Spleen (tissue), 7 donors: ENCODE measurements at regions not wholly inside any gene's neighbourhood (a gene's known extent, or its start where the extent isn't known, plus 50 kb on each side); places are given as distances from the start of the nearest gene placed in this dataset.

ENCODE experiments used
- CTCF ChIP-seq, 11 experiments: fragments of 200-600 bp in 7 of 11; fragments of 450-650 bp in 4 of 11; sonication (generic) in 4 of 11; IDR thresholded peaks in 8 of 11; conservative IDR thresholded peaks in 3 of 11; 1 replicate in 7 of 11; 2 replicates in 4 of 11; pipeline versions ENCODE4 v1.4.0 to v1.8.0; 2016 to 2021; ENCODE audit warnings: antibody characterized with exemption in 11 of 11, inconsistent platforms in 4 of 11, mild to moderate bottlenecking in 1 of 11
- POLR2A ChIP-seq, 3 donors: fragments of 450-650 bp; IDR thresholded peaks; one replicate each; pipeline ENCODE4 v1.5.1; 2017; ENCODE audit warnings: antibody characterized with exemption in 3 of 3, mild to moderate bottlenecking in 1 of 3
- POLR2AphosphoS5 ChIP-seq, 3 donors: sonication (generic); formaldehyde crosslinking; IDR thresholded peaks; one replicate each; pipeline ENCODE4 v1.5.1; 2017; ENCODE audit warnings: antibody characterized with exemption in 3 of 3
- donor health status: DM: no; HTN: no; CAD: no; lungs with moderate emphysema.
- donor health status: DM: no; HTN: no; CAD: no.
- donor health status: DM: no; HTN: no; CAD: no.

DNA sequence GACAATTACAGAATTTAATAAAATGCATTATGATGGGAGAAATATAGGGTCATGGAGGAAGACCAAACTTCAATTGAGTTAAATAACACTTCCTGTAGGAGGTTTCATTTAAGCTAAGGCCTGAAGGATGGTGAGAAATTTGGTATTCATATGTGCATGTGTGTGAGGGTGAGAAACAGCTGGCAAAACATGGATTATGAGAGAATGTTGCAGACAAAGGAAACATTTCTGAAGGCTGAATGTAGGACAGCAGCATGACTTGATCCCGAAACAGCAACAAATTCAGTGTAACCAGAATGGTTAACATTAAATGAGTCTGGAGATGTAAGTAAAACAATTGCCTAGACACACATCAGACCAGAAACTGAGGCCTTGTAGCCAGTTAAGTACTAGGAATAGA is 630.8 kb downstream of the NR4A2 start:
- no peak for TF ChIP-seq CTCF (IDR thresholded peaks at IDR 0.05 in 8 of 11, conservative IDR thresholded peaks at IDR 0.05 in 3 of 11)
- no peak for TF ChIP-seq POLR2A (IDR thresholded peaks at IDR 0.05)
- no peak for TF ChIP-seq POLR2AphosphoS5 (IDR thresholded peaks at IDR 0.05)
